ENCODE measurements at regions not wholly inside any gene's neighbourhood (a gene's known extent, or its start where the extent isn't known, plus 50 kb on each side); places are given as distances from the start of the nearest gene placed in this dataset.

DNA sequence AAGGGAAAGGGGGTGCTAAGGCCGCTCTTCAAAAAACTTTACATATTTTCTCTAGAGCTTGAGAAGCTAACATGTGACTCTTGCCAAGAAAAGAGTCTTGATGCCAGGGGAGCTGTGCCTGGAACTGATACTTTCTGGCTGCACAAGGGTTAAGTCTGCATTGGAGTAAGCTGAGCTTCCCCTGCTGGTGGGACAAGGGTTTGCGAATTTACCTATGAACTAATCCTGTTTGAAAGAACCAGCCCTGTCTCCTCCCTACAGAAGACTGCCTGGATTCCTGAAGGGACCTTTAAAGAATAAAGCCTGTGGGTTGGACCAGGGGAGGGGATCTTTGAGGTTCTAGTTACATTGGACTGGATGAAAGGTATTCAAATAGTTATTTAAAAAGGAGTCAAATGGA is 58.3 kb upstream of the EPHA3 start:
- Mint-ChIP-seq H3K36me3 (ENCODE audit: insufficient read depth, unreplicated experiment) (no peaks in the 10 kb centered on the region), H3K27ac (ENCODE audit: unreplicated experiment) (no peak overlapping the region), H3K27me3 (ENCODE audit: insufficient read depth, unreplicated experiment) (peaks cover 2% of the 10 kb centered on the region), H3K9me3 (ENCODE audit: unreplicated experiment) (no peaks in the 10 kb centered on the region), H3K4me3 (ENCODE audit: unreplicated experiment) (no peak overlapping the region), H3K4me1 (ENCODE audit: low read depth, unreplicated experiment) (no peaks in the 10 kb centered on the region)
- no peak overlapping the region for H3K4me3 ChIP-seq (ENCODE audit: low read depth, low read length)
- ChIA-PET CTCF (no interaction called here), POLR2A (no interaction called here)
- H3K27me3 ChIP-seq (replicated peaks; ENCODE audit: control insufficient read depth, insufficient read depth, low read length): no peaks in the 10 kb centered on the region
- no TSS peak for BruUV-seq (replicated peaks)
- intact Hi-C loops (cut with micrococcal nuclease; ENCODE audit: unreplicated experiment): no loop called here
- no peaks in the 10 kb centered on the region for H3K4me1 ChIP-seq
- H3K9me3 ChIP-seq: no peaks in the 10 kb centered on the region
- peak; percentile 16 to 31 for DNase-seq
- no peaks in the 10 kb centered on the region for H3K36me3 ChIP-seq (ENCODE audit: control insufficient read depth, insufficient read depth, low read length)
- peak; percentile 20 to 43 for TF ChIP-seq CTCF (IDR thresholded peaks at IDR 0.05; ENCODE audit: insufficient read depth in 1 of 2, low read depth in 1 of 2, low read length in 1 of 2, severe bottlenecking in 1 of 2, unreplicated experiment in 1 of 2)

GRCh38 chr3:89052386-89052785 is 55.0 kb upstream of the EPHA3 start:
- Mint-ChIP-seq H3K36me3 (ENCODE audit: insufficient read depth, unreplicated experiment) (no peaks in the 10 kb centered on the region), H3K4me3 (ENCODE audit: unreplicated experiment) (no peak overlapping the region), H3K9me3 (ENCODE audit: unreplicated experiment) (no peaks in the 10 kb centered on the region), H3K4me1 (ENCODE audit: low read depth, unreplicated experiment) (no peaks in the 10 kb centered on the region), H3K27ac (ENCODE audit: unreplicated experiment) (no peak overlapping the region), H3K27me3 (ENCODE audit: insufficient read depth, unreplicated experiment) (no peaks in the 10 kb centered on the region)
- BruUV-seq (replicated peaks): no TSS peak
- Histone ChIP-seq H3K4me3 (ENCODE audit: low read depth, low read length) (no peak overlapping the region), H3K4me1 (no peaks in the 10 kb centered on the region), H3K9me3 (no peaks in the 10 kb centered on the region), H3K27me3 (replicated peaks; ENCODE audit: control insufficient read depth, insufficient read depth, low read length) (no peaks in the 10 kb centered on the region), H3K36me3 (ENCODE audit: control insufficient read depth, insufficient read depth, low read length) (no peaks in the 10 kb centered on the region)
- no peak for DNase-seq
- intact Hi-C loops (cut with micrococcal nuclease; ENCODE audit: unreplicated experiment): no loop called here
- TF ChIP-seq CTCF (IDR thresholded peaks at IDR 0.05; ENCODE audit: insufficient read depth in 1 of 2, low read depth in 1 of 2, low read length in 1 of 2, severe bottlenecking in 1 of 2, unreplicated experiment in 1 of 2): no peak
- ChIA-PET CTCF (no interaction called here), POLR2A (no interaction called here)

DNA sequence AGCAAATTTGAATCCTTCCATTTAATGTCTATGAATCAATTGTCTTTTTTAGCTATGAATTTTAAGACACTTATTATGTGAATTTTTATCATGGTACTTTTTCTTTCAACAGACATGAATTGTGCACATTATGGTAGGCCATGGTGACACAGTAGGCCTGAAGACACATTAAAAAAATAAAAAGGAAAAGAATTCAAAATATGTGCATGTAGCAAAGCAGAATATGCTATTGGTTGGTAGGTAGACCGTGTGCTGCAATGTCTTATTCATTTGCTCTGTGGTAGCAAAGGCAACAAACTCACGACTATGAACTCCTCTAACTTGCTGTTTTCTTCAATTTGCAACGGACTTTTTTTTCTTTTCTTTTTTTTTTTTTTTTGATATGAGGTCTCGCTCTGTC is 50.0 kb upstream of the EPHA3 start:
- H3K9me3 Mint-ChIP-seq (ENCODE audit: unreplicated experiment): no peaks in the 10 kb centered on the region
- BruUV-seq (replicated peaks): no TSS peak
- no peaks in the 10 kb centered on the region for H3K4me1 Mint-ChIP-seq (ENCODE audit: low read depth, unreplicated experiment)
- H3K4me3 Mint-ChIP-seq (ENCODE audit: unreplicated experiment): no peak overlapping the region
- no peaks in the 10 kb centered on the region for H3K36me3 ChIP-seq (ENCODE audit: control insufficient read depth, insufficient read depth, low read length)
- ChIA-PET CTCF (no interaction called here), POLR2A (no interaction called here)
- intact Hi-C loops (cut with micrococcal nuclease; ENCODE audit: unreplicated experiment): no loop called here
- H3K9me3 ChIP-seq: no peaks in the 10 kb centered on the region
- H3K27ac Mint-ChIP-seq (ENCODE audit: unreplicated experiment): no peak overlapping the region
- H3K27me3 ChIP-seq (replicated peaks; ENCODE audit: control insufficient read depth, insufficient read depth, low read length): no peaks in the 10 kb centered on the region
- no peaks in the 10 kb centered on the region for H3K4me1 ChIP-seq
- no peaks in the 10 kb centered on the region for H3K36me3 Mint-ChIP-seq (ENCODE audit: insufficient read depth, unreplicated experiment)
- no peak for TF ChIP-seq CTCF (IDR thresholded peaks at IDR 0.05; ENCODE audit: insufficient read depth in 1 of 2, low read depth in 1 of 2, low read length in 1 of 2, severe bottlenecking in 1 of 2, unreplicated experiment in 1 of 2)
- no peak overlapping the region for H3K4me3 ChIP-seq (ENCODE audit: low read depth, low read length)
- H3K27me3 Mint-ChIP-seq (ENCODE audit: insufficient read depth, unreplicated experiment): no peaks in the 10 kb centered on the region
- DNase-seq: no peak

All from Caco-2 (cell line).